Fibroblast of the aortic adventitia (primary cell): ENCODE measurements at regions not wholly inside any gene's neighbourhood (a gene's known extent, or its start where the extent isn't known, plus 50 kb on each side); places are given as distances from the start of the nearest gene placed in this dataset.

ENCODE experiments used
- DNase-seq: peaks from one replicate; pipeline ENCODE4 v3.0.0-alpha.2; 2010; ENCODE audit warnings: low read depth
- H3K4me3 ChIP-seq: 2 replicates; pipeline ENCODE4 v1.5.1; 2011; ENCODE audit warnings: low read depth, mild to moderate bottlenecking, control low read depth, low read length, moderate library complexity
- TF ChIP-seq, protein P1 (sequence below): IDR thresholded peaks from 2 replicates; pipeline ENCODE4 v1.5.1; 2011; ENCODE audit warnings: mild to moderate bottlenecking, low read length, control low read depth, inconsistent platforms; ENCODE audit not compliant: insufficient read depth

- TF ChIP-seq, protein P1, sequence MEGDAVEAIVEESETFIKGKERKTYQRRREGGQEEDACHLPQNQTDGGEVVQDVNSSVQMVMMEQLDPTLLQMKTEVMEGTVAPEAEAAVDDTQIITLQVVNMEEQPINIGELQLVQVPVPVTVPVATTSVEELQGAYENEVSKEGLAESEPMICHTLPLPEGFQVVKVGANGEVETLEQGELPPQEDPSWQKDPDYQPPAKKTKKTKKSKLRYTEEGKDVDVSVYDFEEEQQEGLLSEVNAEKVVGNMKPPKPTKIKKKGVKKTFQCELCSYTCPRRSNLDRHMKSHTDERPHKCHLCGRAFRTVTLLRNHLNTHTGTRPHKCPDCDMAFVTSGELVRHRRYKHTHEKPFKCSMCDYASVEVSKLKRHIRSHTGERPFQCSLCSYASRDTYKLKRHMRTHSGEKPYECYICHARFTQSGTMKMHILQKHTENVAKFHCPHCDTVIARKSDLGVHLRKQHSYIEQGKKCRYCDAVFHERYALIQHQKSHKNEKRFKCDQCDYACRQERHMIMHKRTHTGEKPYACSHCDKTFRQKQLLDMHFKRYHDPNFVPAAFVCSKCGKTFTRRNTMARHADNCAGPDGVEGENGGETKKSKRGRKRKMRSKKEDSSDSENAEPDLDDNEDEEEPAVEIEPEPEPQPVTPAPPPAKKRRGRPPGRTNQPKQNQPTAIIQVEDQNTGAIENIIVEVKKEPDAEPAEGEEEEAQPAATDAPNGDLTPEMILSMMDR: no peak
- no peak overlapping the region for H3K4me3 ChIP-seq
- DNase-seq: no peak
Measured at GRCh38 chr15:96390986-96391385, 60.5 kb downstream of the NR2F2 start.

- TF ChIP-seq, protein P1: no peak
- no peak overlapping the region for H3K4me3 ChIP-seq
- peak; percentile 10 for DNase-seq
Measured at GRCh38 chr15:96392380-96393208, 62.1 kb downstream of the NR2F2 start.

DNA sequence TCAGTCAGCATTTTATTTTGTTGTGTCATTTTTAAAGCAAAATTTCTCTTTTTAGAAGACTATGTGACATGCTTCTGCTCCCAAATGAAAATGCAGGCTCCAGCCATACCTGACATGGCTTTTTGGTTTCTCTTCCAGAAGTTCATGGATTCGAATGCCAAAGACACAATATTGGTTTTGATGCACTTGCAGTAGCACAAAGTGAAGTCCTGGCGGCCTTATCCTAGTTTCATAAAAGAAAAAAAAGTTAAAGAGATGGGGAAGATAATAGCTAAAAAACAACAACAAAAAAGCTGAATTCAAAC lies 62.7 kb downstream of the NR2F2 start:
- H3K4me3 ChIP-seq: no peak overlapping the region
- TF ChIP-seq, protein P1: no peak
- DNase-seq: no peak

GRCh38 chr15:96395687-96396086 lies 65.2 kb downstream of the NR2F2 start:
- TF ChIP-seq, protein P1: no peak
- H3K4me3 ChIP-seq: no peak overlapping the region
- DNase-seq: no peak

- TF ChIP-seq, protein P1: no peak
- H3K4me3 ChIP-seq: no peak overlapping the region
- no peak for DNase-seq
Measured at GRCh38 chr15:96398776-96399175, 68.3 kb downstream of the NR2F2 start.

GRCh38 chr15:96402403-96402802 lies 71.9 kb downstream of the NR2F2 start:
- TF ChIP-seq, protein P1: no peak
- DNase-seq: no peak
- H3K4me3 ChIP-seq: no peak overlapping the region

GRCh38 chr15:96403071-96403470 lies 72.6 kb downstream of the NR2F2 start:
- no peak overlapping the region for H3K4me3 ChIP-seq
- TF ChIP-seq, protein P1: no peak

More at GRCh38 chr15:96403071-96403470, 72.6 kb downstream of the NR2F2 start:
- DNase-seq: no peak
